ES-I3 (cell line): ENCODE measurements at regions not wholly inside any gene's neighbourhood (a gene's known extent, or its start where the extent isn't known, plus 50 kb on each side); places are given as distances from the start of the nearest gene placed in this dataset.

Experiments used
- H3K36me3 ChIP-seq: 2 replicates; pipeline ENCODE4 v1.6.1; 2013; ENCODE audit warnings: mild to moderate bottlenecking, low read length, control low read depth, moderate library complexity; ENCODE audit not compliant: insufficient read depth
- H3K4me1 ChIP-seq: 2 replicates; pipeline ENCODE4 v1.6.1; 2013; ENCODE audit warnings: mild to moderate bottlenecking, control low read depth, low read length; ENCODE audit not compliant: insufficient read depth
- H3K9ac ChIP-seq: 2 replicates; pipeline ENCODE4 v1.6.1; 2013; ENCODE audit warnings: low read depth, mild to moderate bottlenecking, low read length, moderate library complexity
- H3K9me3 ChIP-seq: 2 replicates; pipeline ENCODE4 v1.6.1; 2013; ENCODE audit warnings: mild to moderate bottlenecking, low read length, moderate library complexity; ENCODE audit not compliant: control insufficient read depth, insufficient read depth

GRCh38 chr16:59405802-59406201 is 671.7 kb upstream of the GOT2 start:
- H3K4me1 ChIP-seq = no peaks in the 10 kb centered on the region
- no peaks in the 10 kb centered on the region for H3K36me3 ChIP-seq

DNA sequence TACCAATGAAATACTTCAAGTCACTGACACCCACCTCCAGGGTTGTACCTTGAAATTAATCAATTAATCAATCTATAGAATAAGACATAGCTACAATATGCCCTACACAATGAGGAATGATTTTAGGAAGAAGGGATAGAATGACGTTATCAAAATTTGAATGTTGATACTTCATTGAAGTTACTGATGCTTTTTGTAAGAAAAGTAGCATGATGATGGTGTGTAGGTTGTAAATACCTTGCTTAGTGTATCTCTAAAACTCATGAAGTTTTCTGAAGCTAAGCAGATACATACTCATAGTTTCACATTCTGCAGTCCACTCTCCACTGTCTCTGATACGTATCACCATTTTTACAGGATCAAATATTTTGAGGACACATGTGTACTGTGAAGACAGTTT is 670.4 kb upstream of the GOT2 start:
- Histone ChIP-seq H3K9me3 (no peaks in the 10 kb centered on the region), H3K4me1 (no peaks in the 10 kb centered on the region), H3K36me3 (no peaks in the 10 kb centered on the region), H3K9ac (no peak overlapping the region)

More at GRCh38 chr16:59405802-59406201, 671.7 kb upstream of the GOT2 start:
- H3K9me3 ChIP-seq = no peaks in the 10 kb centered on the region
- no peak overlapping the region for H3K9ac ChIP-seq

DNA sequence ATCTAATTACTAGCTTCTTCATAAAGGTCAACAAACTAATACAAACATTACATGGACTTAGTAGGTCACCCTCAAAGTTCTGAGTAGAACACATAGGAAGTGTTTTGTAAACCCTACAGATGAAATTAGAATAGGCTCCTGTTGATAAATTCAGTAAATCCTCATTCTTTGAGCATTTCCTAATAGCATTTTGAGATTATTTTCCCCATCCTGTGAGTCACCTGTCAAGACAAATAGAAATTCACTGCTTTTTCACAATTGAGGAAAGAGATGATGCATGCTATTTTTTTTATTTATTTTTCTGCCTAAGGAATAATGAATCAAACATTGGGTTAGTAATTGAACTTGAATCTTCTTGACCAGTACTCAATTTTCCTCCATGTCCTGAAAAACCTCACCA is 666.7 kb upstream of the GOT2 start:
- Histone ChIP-seq H3K9ac (no peak overlapping the region), H3K9me3 (no peaks in the 10 kb centered on the region), H3K36me3 (no peaks in the 10 kb centered on the region), H3K4me1 (no peaks in the 10 kb centered on the region)

- Histone ChIP-seq H3K4me1 (no peaks in the 10 kb centered on the region), H3K9ac (no peak overlapping the region), H3K36me3 (no peaks in the 10 kb centered on the region), H3K9me3 (no peaks in the 10 kb centered on the region)
These were observed 663.5 kb upstream of the GOT2 start for GRCh38 chr16:59397638-59398037.

DNA sequence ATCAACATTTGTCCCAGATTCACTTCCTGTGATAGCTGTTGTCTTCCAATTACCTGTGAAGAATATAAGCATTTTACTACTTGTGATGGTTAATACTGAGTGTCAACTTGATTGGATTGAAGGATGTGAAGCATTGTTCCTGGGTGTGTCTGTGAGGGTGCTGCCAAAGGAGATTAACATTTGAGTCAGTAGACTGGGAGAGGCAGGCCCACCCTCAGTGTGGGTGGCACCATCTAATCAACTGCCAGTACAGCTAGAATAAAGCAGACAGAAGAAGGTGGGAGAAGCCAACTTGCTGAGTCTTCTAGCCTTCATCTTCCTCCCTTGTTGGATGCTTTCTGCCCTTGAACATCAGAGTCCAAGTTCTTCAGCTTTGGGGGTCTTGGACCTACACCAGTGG is 660.4 kb upstream of the GOT2 start:
- Histone ChIP-seq H3K4me1 (no peaks in the 10 kb centered on the region), H3K9ac (no peak overlapping the region), H3K9me3 (no peaks in the 10 kb centered on the region), H3K36me3 (no peaks in the 10 kb centered on the region)

GRCh38 chr16:59392911-59393310 is 658.8 kb upstream of the GOT2 start:
- H3K9ac ChIP-seq = no peak overlapping the region
- H3K36me3 ChIP-seq = no peaks in the 10 kb centered on the region
- H3K4me1 ChIP-seq = no peaks in the 10 kb centered on the region
- H3K9me3 ChIP-seq = no peaks in the 10 kb centered on the region

DNA sequence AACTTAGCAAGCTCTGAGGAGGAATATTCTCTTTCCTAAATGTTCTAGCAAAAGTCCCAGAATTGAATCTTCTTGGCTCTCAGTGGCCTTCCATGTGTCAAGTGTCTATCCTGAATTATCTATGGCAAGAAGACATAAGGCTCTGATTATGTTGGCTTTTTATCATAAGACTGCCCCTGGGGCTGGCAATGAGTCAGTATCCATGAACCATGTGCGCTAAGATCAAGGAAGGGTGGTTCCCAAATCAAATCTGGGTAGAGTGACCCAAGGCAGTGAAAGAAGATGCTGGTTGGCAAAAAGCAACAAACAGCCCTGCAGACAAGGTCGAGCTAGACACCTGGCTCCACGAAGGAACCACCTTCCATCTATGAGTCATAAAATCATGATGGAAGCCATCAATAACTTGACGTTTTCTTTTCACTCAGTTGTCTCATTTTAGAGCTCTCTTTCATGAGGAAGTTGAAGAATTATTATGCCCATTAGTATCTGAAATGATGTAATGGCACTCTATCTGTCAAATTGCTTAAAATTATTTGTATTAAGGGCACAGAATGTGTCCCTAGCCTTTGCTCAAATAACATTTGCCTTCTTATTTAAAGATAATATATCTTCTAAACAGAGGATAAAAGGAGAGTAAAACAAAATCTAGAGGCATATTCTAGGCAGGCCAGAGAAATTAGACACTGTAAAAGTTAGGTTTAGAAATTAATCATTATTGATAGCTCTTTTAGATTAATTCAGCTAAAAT is 657.7 kb upstream of the GOT2 start:
- H3K4me1 ChIP-seq = no peaks in the 10 kb centered on the region
- no peak overlapping the region for H3K9ac ChIP-seq
- H3K9me3 ChIP-seq = no peaks in the 10 kb centered on the region
- no peaks in the 10 kb centered on the region for H3K36me3 ChIP-seq

DNA sequence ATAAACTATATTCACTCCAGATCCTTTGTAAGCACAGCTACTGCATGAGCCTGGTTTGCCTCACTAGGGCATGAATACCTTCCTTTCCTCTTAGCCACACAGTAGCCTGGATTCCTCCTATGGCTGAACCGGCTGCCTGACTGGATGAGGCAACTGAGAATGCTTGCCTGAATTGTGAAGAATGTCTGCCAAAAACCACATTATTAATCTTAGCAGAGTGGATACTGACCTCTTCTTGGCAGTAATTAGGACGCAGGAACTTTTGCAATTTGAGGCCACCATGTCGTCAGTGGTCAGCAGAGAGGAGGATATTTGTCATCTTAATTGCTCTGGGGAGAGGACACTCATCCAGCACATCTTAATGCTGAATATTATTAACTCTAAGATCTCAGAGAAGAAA is 651.8 kb upstream of the GOT2 start:
- Histone ChIP-seq H3K9me3 (no peaks in the 10 kb centered on the region), H3K36me3 (no peaks in the 10 kb centered on the region), H3K9ac (no peak overlapping the region), H3K4me1 (no peaks in the 10 kb centered on the region)

- Histone ChIP-seq H3K9me3 (no peaks in the 10 kb centered on the region), H3K4me1 (no peaks in the 10 kb centered on the region), H3K9ac (no peak overlapping the region), H3K36me3 (no peaks in the 10 kb centered on the region)
These were observed 651.4 kb upstream of the GOT2 start for GRCh38 chr16:59385491-59385890.

GRCh38 chr16:59373632-59374031 is 639.5 kb upstream of the GOT2 start:
- no peak overlapping the region for H3K9ac ChIP-seq
- no peaks in the 10 kb centered on the region for H3K4me1 ChIP-seq
- no peaks in the 10 kb centered on the region; the same call in 1 of the 2 replicates for H3K9me3 ChIP-seq
- no peaks in the 10 kb centered on the region for H3K36me3 ChIP-seq

- Histone ChIP-seq H3K4me1 (no peaks in the 10 kb centered on the region), H3K36me3 (no peaks in the 10 kb centered on the region), H3K9me3 (no peaks in the 10 kb centered on the region; the same call in 1 of the 2 replicates), H3K9ac (no peak overlapping the region)
These were observed 636.6 kb upstream of the GOT2 start for GRCh38 chr16:59370717-59371116.

DNA sequence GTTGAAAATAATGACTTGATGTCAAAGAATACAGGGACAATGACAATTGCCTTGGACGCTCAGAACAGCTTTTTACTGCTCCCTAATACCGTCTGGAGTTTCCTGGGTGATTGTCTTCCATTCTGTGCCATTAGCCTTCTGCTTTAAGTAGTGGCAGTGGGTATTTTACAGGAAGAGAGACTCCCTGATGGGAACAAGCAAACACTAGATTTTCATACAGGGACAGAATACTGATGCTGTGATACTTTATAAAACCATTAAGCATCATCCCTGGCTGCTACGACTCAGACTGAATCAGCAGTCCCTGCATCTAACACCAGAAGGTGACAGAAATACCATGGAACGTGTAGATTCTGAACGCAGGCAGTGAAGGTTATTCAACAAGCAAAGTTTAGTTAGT is 635.4 kb upstream of the GOT2 start:
- H3K36me3 ChIP-seq = no peaks in the 10 kb centered on the region
- no peaks in the 10 kb centered on the region; the same call in 1 of the 2 replicates for H3K9me3 ChIP-seq
- H3K4me1 ChIP-seq = no peaks in the 10 kb centered on the region
- H3K9ac ChIP-seq = no peak overlapping the region

- H3K4me1 ChIP-seq = no peaks in the 10 kb centered on the region
- H3K9me3 ChIP-seq = no peaks in the 10 kb centered on the region; the same call in 1 of the 2 replicates
- no peaks in the 10 kb centered on the region for H3K36me3 ChIP-seq
- no peak overlapping the region for H3K9ac ChIP-seq
These were observed 634.5 kb upstream of the GOT2 start for GRCh38 chr16:59368586-59368985.

- Histone ChIP-seq H3K4me1 (peaks cover 9% of the 10 kb centered on the region; the same call in 1 of the 2 replicates), H3K9me3 (no peaks in the 10 kb centered on the region), H3K9ac (no peak overlapping the region), H3K36me3 (no peaks in the 10 kb centered on the region)
These were observed 622.6 kb upstream of the GOT2 start for GRCh38 chr16:59356709-59357108.

DNA sequence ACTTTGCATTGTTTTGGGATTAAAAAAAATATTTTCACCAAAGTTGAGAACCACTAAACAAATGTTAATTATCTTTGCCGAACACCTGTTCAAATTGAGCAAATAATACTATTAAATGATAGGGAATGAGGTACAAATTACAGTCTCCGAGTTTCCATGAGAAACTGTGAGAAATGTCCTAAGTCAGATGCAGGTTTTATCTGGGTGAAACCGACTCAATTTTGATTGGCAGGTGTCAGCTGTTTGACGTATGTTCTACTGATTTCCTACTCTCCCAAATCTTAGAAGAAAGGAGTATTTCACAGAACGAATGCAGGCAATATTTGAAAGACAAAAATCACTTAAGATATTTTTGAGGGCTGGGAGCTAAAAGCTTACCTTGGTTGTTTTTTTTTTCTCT is 622.0 kb upstream of the GOT2 start:
- Histone ChIP-seq H3K9ac (no peak overlapping the region), H3K9me3 (no peaks in the 10 kb centered on the region), H3K4me1 (peaks cover 9% of the 10 kb centered on the region; the same call in 1 of the 2 replicates), H3K36me3 (no peaks in the 10 kb centered on the region)
